HG02938 (cell line): ENCODE measurements at regions not wholly inside any gene's neighbourhood (a gene's known extent, or its start where the extent isn't known, plus 50 kb on each side); places are given as distances from the start of the nearest gene placed in this dataset.
"Not testable (repeated sequence)": the region's sequence is repeated elsewhere in the genome, so short reads cannot be mapped to it uniquely, and the experiment has no call there.

ENCODE experiments used
- ATAC-seq: cut with Tn5 transposase; IDR thresholded peaks from one replicate; pipeline ENCODE4 v1.9.1; 2021; ENCODE audit warnings: mild to moderate bottlenecking, moderate library complexity; ENCODE audit not compliant: unreplicated experiment

DNA sequence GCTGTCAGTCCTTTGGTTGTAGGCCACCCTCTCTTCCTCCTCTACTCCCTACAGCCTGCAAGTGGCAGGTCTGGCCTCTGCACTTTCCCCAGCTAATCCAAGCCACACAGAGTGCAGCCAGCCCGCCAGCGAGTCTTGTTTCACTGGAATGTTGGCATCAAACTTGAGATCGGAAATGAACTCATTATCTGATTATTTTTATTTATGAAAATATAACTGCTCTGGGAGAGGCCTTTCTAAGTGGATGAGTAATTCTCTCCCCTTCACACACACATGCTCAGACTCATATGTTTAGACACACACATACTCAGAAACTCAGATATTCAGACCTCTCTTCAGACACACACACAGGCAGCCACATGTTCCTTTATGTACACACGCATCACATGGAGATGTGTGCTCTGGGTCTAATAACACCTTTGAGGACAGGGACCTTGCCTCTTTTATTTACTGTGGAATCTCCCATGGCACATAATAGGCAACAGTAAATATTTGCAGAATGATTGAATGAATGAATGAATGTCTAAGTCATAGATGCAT is 151.3 kb downstream of the ZFP36L2 start:
- ATAC-seq, result no peak

DNA sequence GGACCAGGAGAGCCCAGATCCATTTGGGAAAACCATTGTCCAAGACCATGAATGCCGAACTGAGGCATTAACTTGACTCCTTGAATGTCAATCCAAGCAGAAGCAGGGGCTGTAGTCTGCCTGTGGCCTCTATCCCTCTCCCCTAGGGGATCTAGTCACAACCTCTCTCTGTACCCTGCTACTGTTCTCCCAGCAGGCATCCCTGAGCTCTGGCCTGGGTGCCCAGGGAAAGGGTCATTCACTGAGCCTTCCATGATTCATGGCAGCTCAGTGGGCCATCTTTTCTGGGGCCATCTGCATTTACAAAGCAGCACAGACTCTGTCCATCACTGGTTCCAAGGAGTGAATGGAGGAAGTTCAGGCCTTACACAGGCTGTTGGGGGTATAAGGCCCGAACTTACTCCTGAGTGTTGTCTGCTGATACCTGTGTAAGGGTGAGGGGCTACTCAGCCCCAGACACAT is 151.8 kb downstream of the ZFP36L2 start:
- no peak for ATAC-seq

DNA sequence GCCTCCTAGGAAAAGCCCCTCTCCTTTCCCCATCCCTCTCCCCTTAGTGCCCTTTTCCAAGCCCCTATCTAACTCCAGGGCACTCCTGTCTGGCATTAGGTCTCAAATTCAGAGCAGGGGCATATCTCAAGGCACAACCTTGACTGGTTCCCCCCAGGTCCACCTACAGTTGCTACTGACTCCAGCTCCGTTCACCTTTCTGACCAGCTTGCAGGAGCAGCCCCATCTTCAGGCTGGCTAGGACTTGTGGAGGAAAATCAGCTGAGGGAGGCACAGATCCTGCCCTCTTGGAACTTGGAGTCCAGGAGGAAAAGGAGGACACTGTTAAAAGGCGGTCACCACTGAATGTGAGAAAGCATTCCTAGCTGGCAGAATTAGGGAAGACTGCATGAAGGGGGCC is 152.4 kb downstream of the ZFP36L2 start:
- no peak for ATAC-seq

DNA sequence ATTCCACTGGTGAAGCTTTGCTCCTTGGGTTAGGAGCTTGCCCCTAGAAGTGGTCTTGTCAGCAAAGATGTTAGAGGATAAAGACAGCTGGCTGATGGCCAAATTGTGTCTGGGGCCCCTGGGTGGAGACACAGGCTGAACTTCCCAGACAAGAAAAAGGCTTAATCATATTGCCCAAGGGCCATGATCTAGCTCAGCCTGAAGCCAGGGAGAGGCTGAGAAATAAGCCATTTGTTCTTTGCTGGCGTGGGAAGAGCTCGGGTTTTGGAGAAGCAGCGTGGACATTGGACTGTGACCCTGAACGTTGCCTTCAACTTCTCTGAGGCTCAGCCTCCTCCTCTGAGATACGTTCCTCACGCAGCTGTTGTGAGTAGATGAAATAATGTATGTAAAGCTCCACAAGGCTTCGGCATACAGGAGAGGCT is 153.0 kb downstream of the ZFP36L2 start:
- no peak for ATAC-seq

DNA sequence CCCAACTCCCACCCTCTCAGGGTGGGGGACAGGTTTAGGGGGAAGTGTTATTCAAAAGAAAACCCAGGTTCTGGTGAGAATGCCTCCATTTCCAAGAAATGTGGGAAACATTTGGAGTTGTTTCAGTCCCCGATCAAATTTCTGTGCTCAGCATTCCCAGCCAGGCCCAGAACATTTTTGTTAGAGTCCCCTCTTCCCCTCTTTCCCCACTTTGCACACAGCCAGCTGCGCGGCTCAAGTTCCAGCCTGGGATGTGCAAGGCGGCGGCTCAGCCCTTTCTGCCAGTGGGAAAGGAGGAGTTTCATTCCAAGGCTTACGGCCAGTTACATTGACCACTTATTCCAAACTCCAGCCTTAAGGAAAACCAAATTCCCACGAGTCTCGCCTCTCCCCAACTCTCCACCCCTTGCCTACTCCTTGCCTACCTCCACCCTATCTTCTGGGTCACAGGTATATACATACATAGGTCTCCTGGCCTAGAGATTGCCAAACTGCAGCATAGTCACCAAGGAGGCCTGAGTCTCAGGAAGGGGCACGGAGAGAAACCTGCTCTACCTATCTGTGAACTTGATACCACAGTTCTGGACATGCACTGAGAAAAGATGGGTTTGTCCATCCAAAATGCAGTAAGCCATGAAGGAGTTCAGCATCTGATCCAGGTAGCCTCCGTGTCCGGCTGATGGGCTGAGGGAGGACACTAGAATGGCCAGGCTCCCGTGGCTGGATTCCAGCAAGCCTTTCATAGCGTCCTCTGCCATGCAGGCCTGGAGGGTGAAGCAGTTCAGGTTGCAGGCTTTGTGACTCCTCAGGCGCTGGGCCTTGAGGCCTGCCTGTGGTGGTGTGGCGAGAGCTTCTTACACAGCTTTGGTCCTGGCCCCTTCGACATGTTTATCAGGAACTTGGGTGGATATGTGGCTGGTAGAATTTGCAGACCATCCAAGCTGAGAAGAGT is 154.5 kb downstream of the ZFP36L2 start:
- ATAC-seq, result no peak

DNA sequence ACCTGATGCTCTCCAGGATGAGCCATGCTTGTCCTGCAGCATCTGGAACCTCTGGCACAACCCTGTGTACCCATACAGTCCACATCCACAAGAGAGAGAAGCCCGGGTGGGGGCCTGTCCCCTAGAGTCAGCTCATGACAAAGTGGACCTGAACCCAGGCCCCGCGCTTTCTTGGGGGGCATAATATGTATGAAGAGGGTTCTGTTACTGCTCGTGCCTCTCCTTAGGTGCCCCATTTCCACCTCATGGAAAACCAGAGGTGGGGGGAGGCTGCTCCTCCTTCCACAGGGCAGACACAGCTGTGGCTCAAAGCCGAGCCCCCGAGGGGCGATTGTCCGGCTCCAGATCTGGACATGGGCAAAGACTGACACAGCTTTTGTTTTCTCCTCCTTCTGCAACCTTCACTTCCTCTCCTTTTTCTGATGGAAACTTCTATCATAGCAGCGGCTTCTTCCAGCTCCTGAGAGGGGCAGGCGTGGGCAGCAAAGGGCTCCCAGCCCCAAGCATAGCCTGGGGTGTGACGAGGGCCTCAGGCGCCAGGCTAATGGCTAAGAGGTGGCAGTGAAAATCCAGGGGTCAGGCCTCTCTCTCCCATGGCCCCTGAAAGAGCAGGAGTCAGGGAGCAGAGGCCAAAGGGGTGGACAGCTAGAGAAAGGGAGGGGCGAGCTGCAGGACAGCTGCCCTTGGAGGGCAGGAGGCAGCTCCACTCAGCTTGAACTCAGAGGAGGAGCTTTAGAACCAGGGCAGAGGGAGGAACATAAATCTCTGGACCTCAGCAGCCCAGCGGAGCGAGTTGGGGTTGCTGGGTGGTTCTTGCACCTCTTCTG is 155.5 kb downstream of the ZFP36L2 start:
- ATAC-seq, result no peak

DNA sequence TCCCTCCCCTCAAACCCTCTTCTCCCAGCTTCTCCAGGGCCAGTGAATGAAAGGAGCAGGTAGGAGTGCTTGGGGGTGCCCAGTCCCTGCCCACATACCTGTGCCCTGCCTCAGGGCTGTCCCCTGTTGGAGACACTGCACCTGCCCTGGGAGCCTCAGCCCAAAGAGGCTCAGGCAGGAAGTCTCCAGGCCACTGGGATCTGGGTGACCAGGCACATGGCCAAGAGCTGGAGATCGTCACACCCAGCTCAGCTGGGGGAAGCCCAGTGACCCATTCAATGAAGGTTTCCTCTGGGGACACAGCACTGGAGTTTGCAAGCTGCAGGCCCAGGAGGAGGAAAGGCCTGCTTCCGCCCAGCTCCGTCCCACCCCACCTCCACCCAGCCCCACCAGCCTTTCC is 156.4 kb downstream of the ZFP36L2 start:
- ATAC-seq, result no peak

DNA sequence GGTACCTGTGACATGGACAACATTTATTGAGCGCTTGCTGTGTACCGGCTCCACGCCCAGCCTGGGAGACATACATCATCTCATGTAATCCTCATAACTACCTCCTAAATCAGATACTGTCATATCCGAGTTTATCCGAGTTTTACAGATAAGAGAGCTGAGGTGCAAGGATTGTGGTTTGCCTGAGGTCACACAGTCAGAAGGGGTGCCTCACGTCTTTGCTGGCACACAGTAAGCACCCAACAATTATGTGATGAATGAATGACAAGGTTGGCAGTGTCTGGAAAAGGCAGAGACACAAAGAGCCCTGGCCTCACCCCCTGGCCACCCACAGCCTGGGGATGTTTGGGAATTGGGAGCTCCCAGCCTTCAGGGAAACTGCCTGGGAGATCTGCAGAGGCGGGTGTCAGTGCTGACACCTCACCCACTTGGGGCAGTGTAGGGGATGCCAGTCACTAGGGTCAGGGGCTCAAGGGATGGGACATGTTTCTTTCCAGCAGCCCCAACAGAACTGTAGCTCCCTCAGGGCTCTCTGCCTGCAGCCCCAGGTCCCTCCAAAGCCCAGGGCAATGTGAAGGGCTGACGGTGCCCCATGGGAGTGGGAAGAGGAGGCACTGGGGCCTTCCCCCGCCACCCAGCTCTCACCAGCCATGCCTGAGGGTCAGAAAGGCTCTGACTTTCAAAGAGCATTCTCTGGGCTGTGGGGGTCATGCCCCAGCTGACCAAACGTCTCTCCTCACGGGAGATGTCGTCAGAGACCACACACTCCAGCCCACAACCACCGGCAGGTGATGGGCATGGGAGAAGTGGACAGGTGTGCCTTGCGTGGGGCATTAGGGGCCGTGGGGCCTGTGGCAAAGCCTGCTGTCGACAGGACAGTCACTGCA is 157.5 kb downstream of the ZFP36L2 start:
- no peak for ATAC-seq

DNA sequence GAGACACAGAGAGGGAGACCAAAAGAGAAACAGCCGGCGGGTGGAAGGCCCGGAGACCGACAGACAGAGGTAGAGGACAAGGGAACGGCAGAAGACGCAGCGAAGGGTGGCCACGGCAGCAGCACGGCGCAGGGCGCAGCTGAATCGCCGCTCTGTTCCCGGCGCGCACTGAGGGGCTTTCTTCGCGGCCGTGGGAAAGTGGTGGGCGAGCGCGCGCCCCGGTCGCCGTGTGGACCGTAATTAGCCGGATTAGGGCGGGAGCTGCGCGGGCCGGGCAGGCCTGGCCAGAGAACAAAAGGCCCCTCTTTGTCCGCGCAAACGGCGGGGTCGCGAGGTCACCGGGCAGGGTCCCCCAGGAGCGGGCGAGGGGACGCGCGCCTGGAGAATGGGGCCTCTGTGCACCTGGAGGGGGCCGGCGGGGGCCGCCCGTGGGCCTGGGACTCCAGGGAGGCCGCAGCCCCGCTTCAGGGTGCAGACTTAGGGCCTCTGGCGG is 158.3 kb downstream of the ZFP36L2 start:
- no peak for ATAC-seq

DNA sequence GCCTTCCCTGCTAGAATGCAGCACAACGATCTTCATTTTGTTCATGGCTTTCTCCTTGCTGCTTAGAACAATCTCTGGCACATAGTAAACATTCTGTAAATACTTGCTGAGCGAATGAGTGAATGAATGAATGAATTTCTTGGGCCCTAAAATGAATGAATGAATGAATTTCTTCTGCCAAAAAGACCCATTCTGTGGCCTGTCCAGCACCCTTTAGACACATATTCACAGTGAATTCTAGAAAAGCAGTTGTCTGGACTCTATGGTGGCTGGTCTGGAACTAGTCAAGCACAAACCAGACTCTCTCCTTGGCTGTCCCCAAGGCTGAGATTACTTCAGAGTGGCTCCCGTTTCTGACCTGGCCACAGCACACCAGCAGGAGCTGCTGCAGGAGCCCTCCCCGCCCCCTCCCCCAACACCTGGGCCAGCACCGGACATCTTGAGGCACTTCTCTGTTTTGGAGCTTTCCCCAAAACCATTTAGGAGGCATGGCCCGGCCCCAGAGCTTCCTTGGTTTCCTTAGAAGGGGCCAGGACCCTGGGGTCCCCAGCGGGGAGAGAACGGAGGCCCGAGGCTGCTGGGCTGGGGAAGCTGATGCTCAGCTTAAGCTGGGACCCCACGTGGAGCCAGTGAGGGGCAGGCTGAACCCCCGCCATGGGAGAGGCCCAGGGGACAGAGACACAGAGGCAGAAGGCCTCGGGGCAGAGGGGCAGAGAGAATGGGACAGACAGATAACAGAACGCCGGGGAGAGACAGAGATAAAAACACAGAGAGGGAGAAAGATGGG is 159.0 kb downstream of the ZFP36L2 start:
- ATAC-seq, result no peak

DNA sequence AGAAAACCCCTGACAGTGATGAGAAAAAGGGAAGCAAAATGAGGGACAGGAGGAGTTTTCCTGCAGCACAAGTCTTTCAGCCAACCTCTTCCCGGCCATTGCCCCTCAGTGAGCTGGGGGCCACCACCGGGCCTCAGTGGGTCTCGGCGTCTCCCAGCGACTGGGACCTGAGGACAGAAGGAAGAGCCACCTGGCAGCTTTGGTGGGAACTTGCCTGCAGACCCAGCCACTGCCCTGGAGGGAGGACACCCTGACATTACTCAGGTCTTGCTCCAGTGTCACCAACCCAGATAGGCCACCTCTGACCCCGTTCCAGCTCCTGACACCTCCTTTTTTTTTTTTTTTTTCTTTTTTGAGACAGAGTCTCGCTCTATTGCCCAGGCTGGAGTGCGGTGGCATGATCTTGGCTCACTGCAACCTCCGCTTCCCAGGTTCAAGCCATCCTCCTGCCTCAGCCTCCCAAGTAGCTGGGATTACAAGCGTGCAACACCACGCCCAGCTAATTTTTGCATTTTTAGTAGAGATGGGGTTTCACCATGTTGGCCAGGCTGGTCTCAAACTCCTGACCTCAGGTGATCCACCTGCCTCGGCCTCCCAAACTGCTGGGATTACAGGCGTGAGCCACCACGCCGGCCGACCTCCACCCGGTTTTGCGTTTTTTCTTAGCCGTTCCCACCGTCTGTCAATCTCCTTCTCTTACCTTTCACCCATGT is 159.7 kb downstream of the ZFP36L2 start:
- ATAC-seq, result not testable (repeated sequence)

DNA sequence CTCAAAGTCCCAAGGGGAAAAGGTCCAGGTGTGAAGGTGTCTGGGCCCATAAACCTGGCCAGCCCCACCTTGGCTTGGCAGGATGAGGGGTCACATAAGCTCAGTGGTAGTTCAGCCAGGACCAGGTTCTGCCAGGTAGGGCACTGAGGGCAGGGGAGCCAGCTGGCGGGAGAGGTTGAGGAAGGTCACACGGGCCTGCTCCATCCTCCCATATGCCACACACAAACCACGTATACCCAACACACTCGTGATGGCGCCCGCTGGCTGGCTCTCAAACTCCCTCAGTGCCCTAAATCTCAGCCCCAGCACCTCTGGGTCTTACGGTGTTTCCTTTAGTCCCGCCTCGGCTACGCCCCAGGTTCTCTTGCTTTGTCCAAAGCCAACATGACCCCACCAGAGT is 160.5 kb downstream of the ZFP36L2 start:
- ATAC-seq, result no peak

DNA sequence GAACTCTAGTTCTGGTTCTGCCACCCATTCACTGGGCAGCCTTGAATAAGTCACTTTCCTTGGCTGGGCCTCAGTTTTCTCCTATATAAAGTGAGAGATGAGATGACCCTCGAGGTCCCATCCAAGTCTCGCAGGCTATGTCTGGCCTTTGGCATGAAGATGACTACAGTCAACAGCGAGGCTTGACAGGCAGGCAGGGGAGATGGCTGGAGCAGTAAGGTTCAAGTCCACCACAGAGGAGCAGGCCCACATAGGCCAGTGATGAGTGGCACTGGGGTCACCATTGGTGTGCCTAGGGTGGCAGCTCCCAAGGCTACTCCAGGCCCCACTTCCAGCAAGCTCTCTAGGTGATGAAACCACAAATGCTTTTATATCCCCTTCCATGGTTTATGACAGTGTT is 161.4 kb downstream of the ZFP36L2 start:
- ATAC-seq, result no peak

DNA sequence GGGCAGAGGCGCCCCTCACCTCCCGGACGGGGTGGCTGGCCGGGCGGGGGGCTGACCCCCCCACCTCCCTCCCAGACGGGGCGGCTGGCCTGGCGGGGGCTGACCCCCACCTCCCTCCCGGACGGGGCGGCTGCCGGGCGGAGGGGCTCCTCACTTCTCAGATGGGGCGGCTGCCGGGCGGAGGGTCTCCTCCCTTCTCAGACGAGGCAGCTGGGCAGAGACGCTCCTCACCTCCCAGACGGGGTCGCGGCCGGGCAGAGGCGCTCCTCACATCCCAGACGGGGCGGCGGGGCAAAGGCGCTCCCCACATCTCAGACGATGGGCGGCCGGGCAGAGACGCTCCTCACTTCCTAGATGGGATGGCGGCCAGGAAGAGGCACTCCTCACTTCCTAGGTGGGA is 163.3 kb downstream of the ZFP36L2 start:
- not testable (repeated sequence) for ATAC-seq

DNA sequence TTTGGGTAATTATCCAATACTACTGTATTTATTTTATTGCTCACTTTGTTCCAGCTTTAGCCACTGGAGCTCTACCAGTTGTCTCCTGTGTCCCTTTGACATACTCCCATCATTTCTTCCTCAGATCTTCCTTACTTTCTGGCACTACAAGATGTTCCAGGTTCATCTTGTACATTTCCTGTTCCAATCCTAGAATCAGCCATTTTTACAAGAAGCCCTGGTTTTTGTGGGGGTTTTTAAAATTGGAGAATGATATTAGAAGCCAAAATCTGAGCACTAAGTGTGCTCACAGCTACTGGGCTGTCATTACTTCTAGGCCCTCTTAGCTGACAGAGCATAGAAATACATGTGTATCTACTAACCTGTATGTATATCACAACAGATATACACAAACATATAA is 164.3 kb downstream of the ZFP36L2 start:
- no peak for ATAC-seq

DNA sequence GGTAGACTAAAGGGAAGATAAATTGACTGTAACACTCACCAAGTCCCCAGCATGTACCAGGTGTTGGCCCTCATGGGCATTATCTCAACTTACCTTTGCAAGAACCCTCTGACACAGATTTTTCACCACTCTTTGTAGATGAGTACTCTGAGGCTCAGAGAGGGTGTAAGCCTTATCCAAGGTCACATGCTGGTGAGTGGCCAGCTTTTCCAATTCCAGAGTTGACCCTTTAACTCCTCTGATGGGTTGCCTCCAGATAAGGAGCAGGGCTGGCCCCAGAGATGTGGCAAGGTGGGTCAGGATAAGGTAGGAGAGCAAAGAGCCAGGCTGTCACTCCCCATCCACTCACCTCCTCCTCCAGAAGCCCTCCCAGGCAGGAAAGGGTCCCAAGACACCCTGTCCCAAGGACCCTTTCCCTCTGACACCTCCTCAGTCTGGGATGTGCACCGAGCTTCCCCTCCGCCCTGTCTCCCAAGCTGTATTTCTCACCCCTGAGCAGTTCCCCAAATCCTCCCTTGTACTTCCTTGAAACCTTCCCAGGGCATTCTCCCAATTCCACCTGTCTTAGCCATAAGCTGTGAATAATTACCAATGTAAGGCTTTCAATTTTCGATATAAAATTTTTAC is 165.9 kb downstream of the ZFP36L2 start:
- ATAC-seq, result no peak

DNA sequence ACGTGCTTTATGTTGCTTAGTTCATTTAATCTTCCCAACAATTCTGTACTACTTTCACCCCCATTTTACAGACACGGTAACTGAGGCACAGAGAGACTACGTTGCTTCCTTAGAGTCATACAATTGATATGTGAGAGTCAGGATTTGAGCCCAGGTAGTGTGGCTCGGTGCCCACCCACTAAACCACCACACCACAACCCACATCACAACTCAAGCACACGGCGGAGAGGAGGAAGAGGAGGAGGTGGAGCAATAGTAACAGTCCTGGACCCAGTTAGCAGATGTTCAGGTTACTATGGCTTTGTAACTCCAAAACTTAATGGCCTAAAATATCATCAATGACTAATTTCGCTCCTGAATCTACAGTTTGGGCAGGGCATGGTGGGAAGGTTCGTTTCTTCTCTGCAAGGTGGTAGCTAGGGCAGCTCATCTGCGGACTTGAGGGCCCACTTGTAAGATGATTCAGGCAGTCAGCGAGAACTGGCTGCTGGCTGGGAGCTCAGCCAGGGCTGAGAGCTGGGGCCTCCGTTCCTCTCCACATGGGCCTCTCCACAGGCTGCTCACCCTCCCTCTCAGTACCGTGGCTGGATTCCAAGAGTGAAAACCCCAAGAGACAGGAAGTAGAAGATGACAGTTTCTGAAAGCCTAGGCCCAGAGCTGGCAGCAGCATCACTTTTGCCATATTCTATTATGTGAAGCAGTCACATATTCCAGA is 167.1 kb downstream of the ZFP36L2 start:
- peak; percentile 61 for ATAC-seq

DNA sequence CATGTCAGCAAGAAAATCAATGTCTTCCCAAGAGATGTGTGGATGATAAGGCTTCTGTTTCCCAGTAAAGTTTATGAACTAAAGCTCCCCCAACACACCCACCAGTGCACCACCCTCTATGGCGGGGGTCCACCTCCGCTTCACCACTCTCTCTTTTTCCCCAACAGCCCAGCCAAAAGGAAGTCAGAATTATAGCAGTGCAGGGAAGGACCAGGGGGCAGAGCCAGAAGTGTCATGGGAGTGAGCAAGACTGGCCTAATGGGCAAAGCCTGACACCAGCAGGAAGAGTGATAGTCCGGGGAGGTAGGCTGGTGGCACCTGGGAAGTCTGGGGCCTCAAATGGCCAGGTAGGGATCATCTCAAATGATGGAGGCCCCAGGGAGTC is 167.7 kb downstream of the ZFP36L2 start:
- no peak for ATAC-seq
